Skin of body (tissue), 1 donor: ENCODE measurements at regions not wholly inside any gene's neighbourhood (a gene's known extent, or its start where the extent isn't known, plus 50 kb on each side); places are given as distances from the start of the nearest gene placed in this dataset.
A peak's percentile ranks its signal among the peaks of the same experiment; 100 is the strongest.

Experiments used
- DNase-seq: peaks from one replicate; lab custom pipeline; 2025; lab: John Stamatoyannopoulos, UW

DNA sequence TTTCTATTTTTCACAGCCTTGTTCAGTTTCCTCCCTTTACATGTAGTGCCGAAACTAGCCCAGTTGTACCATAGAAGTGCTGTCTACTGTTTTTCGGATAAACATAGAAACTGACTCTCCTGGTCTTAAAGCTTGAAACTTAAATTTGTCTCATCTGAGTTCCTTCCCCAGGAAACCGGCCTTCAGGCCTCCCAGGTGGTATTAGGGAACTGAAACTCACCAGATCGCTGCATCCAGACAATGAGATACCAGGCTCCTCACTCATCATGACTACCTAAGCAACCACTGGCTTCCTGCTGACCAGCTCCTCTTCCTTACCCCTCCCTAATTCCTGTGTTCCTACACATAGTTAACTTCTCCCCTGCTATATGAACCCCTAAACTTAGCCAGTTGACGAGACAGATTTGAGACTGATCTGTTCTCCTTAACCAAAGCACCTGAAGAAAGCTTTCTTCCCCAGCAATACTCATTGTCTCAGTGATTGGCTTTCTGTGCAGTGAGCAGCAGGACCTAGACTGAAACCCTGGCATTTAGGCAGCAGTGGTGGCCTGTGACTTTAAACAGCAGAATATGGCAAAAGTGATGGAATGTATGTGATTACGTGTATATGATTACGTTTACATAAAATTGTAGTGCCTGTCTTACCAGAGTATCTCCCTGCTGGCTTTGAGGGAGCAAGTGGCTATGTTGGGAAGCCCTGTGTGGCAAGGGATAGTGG, 959.1 kb upstream of the LCORL start:
- no peak for DNase-seq

DNA sequence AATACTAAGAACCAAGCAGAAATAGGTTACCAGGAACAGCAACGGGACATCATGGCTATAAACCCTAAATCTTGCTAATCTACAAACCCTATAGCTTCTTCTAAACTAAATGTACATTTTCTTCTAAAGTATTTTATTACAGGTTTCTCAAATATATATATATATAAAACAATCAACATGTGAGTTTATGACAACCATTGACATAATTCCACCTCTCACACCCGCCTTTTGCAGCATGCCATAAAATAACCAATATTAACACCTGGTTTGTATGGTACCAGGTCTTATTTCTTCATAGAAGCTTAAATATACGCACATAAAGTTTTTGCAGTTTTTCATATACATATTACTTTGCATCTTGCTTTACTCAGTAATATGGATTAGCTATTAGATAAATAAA, 955.3 kb upstream of the LCORL start:
- DNase-seq: no peak

DNA sequence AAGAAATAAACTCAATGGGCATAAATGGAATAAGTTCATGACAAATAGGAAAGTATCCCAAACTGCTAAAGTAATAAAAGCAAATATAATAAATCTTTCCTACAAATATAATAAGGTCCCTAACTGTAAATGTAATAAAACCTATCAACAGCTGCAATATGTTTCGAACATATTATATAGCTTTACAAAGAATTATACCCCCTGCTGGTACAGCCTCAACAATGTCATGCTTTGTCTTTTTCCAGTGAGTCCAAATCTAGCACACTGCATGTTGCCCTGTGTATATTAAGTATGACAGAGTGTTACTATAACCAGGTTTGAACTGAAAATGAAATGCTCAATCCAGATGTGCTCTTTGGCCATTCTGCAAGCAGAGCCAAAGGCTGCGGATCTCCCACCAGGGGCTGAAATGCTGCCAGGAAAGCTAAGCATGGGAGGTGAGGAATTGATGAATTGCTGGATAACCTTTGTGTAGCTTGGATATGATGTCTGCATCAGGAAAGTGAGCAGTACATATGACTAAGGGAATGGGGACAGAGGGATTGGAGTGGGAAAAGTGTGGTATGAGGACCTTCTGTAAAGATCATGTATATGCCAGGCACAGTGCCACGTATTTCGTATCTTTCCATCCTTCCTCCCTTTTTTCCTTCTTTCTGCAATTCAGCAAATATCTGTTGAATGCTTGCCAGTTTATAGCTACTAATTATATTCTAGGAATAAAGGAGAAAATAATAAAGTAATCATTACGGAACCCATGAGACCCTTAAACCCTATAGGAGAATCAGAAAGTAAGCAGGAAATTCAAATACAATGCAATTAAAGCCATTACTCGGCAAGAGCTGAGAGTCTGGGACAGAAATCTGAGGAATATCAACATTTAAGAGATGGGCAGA, 954.6 kb upstream of the LCORL start:
- DNase-seq: peak; percentile 28

DNA sequence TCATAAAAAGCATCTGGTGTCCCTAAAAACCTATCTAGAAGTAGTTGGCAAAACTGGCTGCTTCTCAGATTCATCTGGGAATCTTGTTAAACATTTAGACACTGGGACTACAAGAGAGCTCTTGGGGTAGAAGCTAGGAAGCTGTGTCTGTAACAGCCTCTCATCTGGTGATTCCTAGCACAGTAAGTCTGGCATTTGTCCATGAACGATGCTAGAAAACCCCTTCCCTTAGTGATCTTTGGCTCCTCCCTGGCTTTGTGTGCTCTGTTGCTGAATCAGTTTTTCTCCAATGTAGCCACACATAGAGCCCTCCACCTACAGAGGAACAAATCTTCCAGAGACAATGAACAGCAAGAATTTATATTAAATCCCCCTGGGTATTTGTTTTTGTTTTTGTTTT, 951.7 kb upstream of the LCORL start:
- DNase-seq: no peak

DNA sequence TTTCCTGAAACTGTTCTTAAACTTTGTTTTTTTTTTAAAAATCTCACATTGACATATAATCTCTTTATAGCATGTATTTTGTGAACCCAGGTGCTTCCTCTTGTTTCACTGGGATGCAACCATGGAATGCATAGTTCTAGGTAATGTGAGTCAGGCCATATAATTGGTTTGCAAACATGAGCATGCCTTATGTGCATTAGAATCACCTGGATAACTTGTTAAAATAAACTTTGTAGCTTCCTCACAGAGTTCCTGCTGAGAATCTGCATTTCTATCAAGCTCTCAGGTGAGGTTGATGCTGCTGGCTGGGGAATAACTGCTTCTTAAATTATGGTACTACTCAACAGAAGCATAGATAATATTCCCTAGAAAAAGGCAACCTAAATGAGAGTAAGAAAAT, 940.3 kb upstream of the LCORL start:
- DNase-seq: no peak

DNA sequence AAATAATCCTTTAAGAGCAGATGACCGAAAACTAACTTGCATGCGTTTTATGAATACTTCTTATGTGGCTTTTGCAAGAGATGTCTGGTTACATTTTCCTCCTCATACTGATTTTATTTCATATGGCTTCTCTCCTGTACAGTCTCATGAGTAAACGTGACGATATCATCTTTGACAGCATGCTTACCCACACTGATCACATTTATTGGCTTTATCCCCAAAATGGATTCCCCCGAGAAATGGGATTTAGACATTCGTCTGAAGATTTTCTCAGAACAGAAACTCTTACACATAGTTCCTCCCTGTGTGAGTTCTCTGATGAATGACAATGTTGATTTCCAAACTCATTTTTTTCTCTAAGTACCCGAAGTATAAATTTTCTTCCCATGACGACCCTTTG, 939.7 kb upstream of the LCORL start:
- no peak for DNase-seq

DNA sequence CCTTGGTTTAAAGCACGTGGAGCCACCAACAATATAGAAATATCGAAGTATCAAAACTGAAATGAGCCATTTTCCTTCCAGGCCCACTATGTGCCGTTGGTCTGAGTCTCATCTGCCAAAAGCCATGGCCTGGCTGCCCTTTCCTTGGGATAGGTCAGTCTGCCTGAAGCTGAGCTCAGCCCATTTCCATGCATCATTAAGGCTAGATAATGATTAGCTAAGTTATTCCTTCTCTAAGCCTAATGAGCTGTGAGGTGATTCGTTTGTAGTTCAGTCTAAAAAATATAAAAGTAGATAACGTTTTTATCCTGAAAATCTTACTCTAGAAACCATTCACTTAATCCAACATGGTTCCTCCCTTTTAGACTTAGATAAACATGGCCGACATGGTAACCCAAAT, 936.2 kb upstream of the LCORL start:
- no peak for DNase-seq

DNA sequence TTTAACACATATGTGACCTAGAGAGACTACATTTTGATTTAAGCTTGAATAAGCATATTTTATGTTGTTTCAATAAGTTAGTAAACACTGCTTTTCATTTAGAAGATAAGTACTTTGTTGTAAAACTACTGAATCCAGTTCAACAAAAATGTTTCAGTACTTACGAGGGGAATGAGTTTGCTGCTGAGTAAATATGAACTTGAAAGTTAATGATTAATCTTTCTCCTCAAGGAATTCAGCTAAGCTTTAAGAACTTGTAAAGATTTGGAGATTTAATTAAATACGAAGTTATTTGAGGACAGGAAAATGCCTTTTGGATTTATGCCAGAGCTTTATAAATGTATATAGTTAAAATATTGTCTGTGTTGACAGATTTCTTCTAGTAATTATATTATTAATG, 933.0 kb upstream of the LCORL start:
- no peak for DNase-seq

DNA sequence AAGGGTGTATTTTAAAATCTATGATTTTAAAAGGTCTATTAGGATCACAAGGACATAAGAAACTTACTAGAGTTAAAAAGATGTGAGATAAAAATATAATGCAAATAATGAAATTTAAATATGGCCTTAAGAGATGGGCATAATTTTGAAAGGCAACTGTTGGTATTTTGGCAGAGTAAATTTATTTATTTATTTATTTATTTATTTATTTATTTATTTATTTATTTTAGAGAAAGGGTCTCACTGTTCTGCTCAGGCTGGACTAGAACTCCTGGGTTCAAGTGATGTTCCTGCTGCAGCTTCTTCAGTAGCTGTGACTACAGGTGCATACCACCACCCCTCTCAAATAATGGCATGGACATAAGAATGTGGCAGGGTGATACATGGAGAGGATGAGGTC, 932.1 kb upstream of the LCORL start:
- no peak for DNase-seq

DNA sequence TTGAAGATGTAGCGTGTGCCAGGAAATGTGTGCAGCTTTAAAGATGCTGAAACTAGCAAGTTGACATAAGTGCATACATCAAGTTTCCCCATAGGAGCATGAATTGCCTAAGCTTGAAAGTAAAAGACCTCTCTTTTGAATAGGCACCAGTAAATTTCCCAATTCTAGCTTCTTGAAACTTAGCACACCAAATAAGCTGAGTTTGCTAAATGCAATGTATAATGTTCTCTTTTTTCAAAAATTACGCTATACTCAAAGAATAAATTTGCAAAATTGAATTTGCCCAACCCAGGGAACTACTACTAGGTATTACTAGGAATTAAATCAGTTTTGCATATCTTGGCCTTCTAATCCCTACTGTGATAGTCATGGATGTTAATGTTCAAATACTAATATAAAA, 923.9 kb upstream of the LCORL start:
- no peak for DNase-seq

DNA sequence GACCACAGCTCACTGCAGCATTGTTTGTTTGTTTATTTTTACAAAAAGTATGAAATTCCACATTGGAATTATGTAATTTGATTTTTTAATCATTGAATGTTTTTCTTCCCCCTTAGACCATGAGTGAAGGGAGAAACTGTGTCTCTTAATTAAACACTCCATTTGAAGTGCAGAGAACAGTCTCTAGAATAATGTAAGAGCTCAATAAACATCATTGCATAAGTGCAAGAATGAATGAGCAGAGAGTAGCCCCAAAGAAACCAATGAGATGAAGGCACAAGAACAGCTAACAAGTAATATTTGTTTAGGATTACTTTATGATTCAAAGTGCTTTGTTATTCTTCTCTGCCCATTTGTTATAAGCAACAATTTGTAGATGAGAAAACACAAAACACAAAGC, 921.3 kb upstream of the LCORL start:
- no peak for DNase-seq

DNA sequence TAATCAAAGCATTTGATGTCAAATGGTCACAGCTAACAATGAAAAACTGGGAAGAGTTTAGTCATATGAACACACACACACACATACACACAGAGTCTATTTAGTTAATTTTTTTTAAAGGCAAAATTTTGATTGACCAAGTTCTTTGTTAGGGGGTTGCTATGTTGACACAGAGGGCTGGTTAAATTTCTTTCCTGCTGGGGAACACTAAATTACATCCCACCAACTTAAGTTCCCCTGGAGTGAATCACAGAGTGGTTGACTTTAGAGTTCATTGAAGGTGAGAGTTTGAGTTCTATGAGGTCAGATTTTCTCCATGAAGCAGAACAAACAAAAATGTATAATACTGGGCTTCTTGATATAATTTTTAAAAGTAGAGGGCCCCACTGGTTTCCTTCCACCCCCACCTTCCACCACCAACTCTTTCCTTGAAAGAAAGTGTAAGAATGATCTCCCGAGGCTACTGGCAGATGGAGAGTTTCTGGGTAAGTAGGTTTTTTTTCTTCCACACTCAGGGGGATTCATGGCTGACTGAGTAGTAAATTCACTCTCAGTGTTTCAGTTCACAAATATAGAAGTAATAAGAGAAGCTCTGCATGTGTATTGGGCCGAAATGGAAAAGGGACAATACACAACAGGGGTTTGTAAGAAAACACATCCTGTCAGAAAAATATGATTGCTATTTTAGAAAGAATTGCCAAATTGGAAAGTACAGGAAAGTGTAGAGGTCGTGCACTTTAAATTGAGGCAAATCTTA, 917.0 kb upstream of the LCORL start:
- no peak for DNase-seq

DNA sequence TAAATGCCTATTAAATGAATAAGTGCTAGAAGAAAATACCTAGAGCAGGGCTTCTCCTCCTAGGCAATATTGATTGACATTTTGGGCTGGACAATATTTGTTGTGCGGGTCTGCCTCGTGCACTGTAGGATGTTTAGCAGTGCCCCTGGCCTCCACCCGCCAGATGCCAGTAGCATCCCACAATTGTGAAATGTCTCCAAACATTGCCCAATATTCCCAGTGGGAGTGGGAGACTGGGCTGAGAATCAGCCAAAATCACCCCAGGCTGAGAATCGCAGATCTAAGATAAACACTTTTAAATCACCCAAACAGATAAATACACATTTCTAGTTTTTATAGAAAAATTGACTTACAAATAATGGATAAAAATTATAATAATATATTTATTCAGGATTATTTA, 916.2 kb upstream of the LCORL start:
- no peak for DNase-seq

DNA sequence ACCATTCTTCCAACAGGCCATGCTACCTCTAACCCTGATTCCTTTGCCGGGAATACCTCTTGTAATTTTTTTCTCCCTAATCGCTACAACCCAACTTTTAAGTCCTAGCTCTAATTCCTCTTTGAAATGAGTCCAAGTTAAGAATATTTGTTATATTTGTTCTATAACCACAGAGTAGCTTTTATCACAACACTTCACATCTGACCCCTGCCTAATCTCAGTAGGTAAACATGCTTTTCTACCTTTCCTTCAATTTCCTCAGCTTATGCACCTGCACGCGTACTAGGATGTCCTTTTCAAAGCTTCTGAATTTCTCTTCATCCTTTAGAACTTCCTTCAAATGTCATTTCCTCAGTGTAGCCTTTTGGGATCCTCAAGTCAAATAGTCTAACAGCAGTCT, 915.5 kb upstream of the LCORL start:
- DNase-seq: no peak

DNA sequence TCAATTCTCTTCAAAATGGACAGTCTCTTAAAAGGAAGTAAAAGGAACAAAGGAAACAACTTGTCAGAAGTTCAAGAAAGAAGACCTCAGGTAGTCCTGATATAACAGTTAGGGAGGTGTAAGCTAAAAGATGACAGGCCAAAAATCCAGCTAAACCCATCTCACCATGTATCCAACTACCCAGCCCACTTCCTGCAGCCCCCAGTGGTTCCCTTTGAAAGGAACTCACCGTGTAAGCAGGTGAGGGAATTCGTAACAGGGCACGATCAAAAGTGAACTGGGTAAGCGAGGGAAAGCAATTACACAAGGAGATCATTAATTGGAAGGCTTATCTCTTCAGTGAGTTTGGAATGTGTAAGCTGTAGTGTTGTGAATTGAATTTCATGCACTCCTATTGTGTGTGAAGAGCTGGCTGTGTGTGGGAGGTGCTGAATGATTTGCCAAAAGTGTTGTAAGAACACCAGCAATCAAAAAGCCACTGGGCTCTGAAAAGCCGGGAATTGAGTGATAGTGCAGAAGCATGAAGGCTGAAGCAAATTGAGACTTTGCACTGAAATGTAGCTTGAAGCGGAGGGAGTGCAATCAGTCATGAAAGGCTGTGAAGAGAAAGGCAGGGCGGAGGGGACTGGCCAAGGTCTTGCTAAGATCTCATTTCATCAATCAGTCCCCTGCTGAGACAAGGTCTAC, 914.2 kb upstream of the LCORL start:
- DNase-seq: no peak

DNA sequence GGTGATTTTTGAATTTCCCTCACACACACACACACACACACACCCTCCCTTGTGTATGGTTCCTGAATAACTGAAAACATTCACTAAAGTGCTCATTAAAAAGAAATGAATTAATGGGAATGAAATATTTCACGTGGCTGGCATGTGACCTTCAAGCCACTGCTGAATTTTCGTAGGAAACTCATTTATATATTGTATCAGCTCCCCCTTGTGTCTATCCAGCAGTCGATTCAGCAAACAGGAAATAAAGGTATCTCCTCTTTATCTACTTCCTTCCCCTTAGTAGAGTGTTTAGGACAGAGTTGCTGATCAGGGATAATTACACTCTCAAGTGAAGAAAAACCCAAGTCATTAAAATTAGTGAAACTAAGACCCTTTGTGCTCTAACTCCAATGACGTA, 912.6 kb upstream of the LCORL start:
- DNase-seq: no peak

DNA sequence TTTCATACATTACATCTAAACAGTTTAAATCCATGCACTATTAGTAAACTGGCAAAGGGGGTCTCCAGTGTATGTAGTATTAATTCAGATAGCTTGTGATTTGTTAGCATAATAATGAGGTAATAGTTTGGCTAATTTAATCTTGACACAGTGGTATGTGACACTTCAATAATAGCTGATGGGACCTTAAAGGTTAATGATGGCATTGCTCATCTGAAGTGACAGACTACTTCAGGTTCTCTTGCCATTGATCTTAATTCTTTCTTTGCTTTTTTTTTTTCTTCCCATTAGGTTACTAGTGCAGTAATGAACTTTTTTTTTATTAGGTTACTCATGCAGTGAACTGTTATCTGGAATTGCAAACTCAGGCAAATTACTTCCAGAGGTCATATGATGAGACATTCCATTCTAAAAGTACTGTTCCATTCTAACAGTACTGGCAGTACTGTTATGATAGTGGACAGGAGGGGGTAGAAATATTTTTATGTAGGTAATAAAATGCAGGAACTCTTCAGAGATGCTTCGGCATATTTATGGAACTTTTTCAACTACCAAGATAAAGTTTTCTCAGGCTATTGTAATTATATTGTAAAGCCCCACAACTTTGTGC, 911.3 kb upstream of the LCORL start:
- no peak for DNase-seq

DNA sequence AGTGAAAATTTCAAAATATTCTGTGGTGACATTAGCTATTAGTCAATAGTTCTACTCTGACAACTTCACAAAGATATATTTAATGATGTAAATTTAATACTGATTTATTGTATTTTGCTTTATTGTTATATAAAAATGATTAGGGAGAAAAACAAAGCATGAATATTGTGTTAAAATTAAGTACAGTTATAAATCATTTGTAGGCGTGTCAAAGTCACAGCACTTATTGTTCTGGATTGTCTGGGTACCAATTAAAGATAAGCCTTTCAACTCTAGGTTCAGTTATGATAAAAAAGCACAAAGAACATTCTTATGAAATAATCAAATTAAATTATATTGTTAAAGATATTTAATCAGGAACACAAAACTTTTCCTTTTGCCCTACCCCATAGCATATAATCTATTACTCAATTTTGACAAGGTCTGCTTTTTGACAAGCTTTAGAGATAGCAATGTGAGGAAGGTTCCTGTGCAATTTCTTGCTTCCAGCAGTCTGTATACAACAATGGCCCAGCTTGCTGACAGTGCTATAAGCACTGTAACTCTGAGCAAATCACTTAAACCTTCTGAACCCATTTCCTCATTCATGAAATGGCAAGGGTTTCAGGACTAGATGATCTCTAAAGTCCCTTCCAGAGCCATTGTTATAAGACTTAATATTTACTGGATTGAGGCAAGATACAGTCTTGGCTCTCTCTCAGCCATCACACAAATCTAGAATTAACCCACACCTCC, 910.3 kb upstream of the LCORL start:
- DNase-seq: no peak

DNA sequence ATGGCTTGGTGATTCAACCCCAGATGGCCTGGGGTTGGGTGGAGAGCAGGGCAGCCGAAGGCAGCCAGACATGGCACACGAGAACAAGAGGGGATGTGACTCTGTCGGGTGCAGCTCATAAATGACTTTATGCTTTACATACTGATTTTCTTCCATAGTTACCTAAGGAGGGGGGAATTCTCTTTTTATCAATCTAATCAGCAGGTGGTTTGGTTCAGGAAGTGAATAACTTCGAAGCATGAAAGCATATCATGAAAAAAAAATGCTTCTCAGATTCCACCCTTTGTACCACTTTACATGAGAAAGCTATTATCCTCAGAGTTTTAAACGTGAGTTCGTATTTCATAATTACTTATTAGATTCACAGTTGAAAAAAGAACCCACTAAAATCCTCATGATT, 908.9 kb upstream of the LCORL start:
- no peak for DNase-seq

DNA sequence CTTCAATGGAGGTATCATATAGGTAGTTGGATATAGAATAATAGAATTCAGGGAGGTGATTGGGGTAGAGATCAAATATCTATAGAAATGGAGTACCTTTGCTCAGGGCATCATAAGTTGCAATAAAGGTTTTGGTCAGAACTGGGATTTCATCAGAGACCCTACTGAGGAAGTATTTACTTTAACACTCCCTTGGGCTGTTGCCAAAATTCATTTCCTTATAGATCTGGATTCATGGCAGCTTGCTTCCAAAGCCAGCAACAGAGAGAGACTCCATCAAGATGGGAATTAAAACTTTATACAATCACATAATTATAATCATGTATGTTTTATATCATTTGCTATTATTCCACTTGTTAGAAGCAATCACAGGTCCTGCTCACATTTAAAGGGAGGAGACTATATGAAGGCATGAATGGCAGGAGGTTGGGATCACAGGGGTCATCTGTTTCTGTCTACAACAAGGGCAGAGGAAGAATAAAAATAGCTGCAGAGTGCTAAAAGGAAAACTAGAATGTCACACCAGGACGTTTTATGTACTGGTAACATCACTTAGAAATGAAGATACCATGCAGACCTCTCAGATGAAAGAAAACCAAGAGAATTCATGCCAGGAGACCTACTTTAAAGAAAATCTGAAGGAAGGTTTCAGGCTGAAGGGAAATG, 902.1 kb upstream of the LCORL start:
- no peak for DNase-seq
